ENCODE measurements at regions not wholly inside any gene's neighbourhood (a gene's known extent, or its start where the extent isn't known, plus 50 kb on each side); places are given as distances from the start of the nearest gene placed in this dataset.
"Not testable (repeated sequence)": the region's sequence is repeated elsewhere in the genome, so short reads cannot be mapped to it uniquely, and the experiment has no call there.

DNA sequence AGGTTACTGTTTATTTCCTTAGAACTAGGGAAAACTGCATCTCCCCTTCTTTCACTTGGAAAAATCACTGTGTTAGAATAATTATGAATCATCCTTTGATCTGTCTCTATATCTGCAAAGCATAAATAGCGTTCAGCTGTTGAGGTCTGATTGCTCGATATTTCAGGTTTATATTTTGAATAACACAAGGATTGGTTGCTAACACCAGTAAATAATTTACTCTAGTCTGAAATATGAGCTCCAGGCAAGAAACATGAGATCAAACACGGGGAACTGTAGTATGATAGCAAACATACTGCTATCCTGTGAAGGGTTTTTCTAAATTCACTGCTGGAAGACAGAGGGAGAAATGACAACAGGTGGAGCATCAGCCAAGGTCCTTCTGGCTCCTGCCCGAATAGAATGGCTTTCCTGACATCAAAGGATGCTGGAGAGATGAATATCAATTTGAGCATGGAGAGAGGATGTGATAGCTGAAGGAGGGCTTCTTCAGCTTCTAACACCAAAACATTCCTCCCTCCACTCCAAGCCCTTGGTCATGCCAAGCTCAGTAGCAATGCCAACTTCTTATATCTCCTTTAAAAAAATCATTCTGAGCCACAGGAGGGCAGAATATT, 450.3 kb downstream of the SHISA9 start:
- Mint-ChIP-seq H3K4me1 (ENCODE audit: low read depth) (no peaks in the 10 kb centered on the region), H3K36me3 (ENCODE audit: low read depth) (no peaks in the 10 kb centered on the region), H3K4me3 (no peak overlapping the region), H3K27me3 (ENCODE audit: low read depth) (no peaks in the 10 kb centered on the region), H3K9me3 (peaks cover 13% of the 10 kb centered on the region), H3K27ac (no peak overlapping the region)
- DNase-seq (ENCODE audit: low spot score), result no peak

DNA sequence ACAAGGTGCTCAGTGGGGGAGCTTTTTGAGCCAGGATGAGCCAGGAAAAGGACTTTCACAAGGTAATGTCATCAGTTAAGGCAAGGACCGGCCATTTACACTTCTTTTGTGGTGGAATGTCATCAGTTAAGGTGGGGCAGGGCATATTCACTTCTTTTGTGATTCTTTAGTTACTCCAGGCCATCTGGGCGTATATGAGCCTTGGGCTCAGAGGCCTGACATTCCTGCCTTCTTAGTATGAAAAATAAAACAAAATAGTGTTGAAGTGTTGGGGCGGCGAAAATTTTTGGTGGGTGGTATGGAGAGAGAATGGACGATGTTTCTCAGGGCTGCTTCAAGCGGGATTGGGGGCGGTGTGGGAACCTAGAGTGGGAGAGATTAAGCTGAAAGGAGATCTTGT, 451.4 kb downstream of the SHISA9 start:
- H3K27me3 Mint-ChIP-seq (ENCODE audit: low read depth); DNase-seq (ENCODE audit: low spot score); H3K27ac Mint-ChIP-seq; H3K4me1 Mint-ChIP-seq (ENCODE audit: low read depth); H3K36me3 Mint-ChIP-seq (ENCODE audit: low read depth); H3K4me3 Mint-ChIP-seq: not testable (repeated sequence)
- H3K9me3 Mint-ChIP-seq, result peaks cover 13% of the 10 kb centered on the region

DNA sequence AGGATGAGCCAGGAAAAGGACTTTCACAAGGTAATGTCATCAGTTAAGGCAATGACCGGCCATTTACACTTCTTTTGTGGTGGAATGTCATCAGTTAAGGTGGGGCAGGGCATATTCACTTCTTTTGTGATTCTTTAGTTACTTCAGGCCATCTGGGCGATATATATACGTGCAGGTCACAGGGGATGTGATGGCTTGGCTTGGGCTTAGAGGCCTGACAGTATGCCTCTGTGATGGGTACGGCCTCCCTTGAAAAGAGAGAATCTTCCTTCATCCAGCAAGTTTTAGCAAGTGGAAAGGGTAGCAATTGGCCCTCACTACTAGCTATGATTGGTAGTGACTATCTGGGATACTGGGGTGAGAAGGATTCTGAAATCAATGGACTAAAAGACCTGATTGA, 456.4 kb downstream of the SHISA9 start:
- not testable (repeated sequence) for H3K36me3 Mint-ChIP-seq (ENCODE audit: low read depth); H3K4me1 Mint-ChIP-seq (ENCODE audit: low read depth); H3K4me3 Mint-ChIP-seq; H3K27me3 Mint-ChIP-seq (ENCODE audit: low read depth); DNase-seq (ENCODE audit: low spot score); H3K27ac Mint-ChIP-seq
- H3K9me3 Mint-ChIP-seq, result peaks cover 36% of the 10 kb centered on the region

DNA sequence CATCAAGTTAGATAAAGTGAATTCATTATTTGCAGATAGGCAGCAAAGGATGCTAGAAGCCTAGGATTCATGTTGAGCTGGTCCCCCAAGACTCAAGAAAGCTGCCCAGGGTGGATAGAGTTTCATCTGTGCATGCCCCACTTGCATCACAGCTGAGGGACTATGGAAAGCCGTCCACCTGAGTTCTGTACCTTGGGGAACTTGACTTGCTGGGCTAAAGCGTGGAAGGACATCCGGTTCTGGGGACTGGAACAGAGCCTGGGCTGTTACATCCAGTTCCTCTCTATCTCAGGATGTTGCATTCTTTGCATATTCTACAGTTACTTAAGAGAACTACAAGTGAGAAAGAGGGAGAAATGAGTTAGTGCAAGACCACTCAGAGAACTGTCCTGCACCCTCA, 458.4 kb downstream of the SHISA9 start:
- no peaks in the 10 kb centered on the region for H3K4me1 Mint-ChIP-seq (ENCODE audit: low read depth)
- DNase-seq (ENCODE audit: low spot score), result no peak
- no peak overlapping the region for H3K4me3 Mint-ChIP-seq
- H3K9me3 Mint-ChIP-seq, result peaks cover 36% of the 10 kb centered on the region
- no peaks in the 10 kb centered on the region for H3K36me3 Mint-ChIP-seq (ENCODE audit: low read depth)
- H3K27me3 Mint-ChIP-seq (ENCODE audit: low read depth), result no peaks in the 10 kb centered on the region
- H3K27ac Mint-ChIP-seq, result no peak overlapping the region

DNA sequence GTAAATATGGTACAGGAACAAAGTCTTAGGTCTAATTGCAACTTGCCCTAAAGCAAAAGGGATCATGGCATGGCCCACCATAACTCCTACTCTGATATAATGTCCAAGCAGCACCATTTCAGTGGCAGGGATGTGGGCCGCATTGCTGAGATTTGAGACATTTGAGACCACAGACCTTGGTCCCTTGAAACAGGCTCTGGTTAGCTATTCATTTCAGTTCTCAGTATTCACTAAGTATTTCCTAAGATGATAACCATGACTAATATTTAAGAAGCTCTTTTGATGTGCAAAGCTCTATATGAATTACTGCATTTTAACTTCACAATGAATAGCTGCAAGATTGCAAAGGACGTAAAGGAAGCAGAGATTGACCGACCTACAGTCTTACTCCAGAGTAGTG, 471.0 kb downstream of the SHISA9 start:
- no peak overlapping the region for H3K27ac Mint-ChIP-seq
- no peaks in the 10 kb centered on the region for H3K36me3 Mint-ChIP-seq (ENCODE audit: low read depth)
- no peak overlapping the region for H3K4me3 Mint-ChIP-seq
- no peak for DNase-seq (ENCODE audit: low spot score)
- H3K9me3 Mint-ChIP-seq, result peaks cover 29% of the 10 kb centered on the region
- no peaks in the 10 kb centered on the region for H3K4me1 Mint-ChIP-seq (ENCODE audit: low read depth)
- H3K27me3 Mint-ChIP-seq (ENCODE audit: low read depth), result no peaks in the 10 kb centered on the region

DNA sequence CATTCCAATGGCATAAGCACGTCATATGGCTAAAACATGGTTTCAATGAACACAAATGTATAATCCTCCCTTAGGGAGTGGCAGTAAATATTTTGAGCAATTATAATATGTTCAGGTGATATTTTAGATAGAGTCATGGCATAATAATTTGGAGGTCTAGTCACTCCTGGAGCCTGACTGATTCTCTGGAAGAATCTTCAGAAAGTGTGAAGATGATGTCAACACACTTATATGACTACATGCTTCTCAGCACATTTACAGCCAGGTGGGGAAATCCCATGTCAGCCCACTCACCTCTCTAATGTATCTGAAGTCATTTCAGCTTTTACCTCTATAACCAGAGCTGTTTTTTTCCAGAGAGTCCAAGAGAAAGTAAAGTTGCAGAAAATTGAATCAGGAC, 474.8 kb downstream of the SHISA9 start:
- Mint-ChIP-seq H3K36me3 (ENCODE audit: low read depth) (no peaks in the 10 kb centered on the region), H3K9me3 (peaks cover 48% of the 10 kb centered on the region), H3K27ac (no peak overlapping the region), H3K4me3 (no peak overlapping the region), H3K27me3 (ENCODE audit: low read depth) (no peaks in the 10 kb centered on the region), H3K4me1 (ENCODE audit: low read depth) (no peaks in the 10 kb centered on the region)
- no peak for DNase-seq (ENCODE audit: low spot score)

DNA sequence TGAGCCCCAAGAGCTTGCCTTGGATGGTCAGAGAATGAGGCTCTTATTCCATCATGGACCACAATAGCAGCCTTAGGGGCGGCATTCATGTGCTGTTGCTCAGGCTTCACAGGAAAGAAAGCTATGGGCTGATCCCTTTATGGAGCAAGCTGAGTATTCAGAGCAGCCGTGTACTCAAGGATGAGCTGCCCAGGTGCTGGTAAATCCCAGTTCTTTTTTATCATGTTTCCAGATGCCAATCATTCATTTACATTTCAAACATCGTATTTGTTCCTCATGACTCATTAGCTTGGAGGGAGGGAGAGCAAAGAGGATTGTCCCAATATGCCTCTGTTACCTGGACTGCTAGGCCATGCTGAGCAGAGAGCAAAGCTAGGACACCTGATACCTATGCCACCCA, 475.7 kb downstream of the SHISA9 start:
- Mint-ChIP-seq H3K4me3 (no peak overlapping the region), H3K36me3 (ENCODE audit: low read depth) (no peaks in the 10 kb centered on the region), H3K4me1 (ENCODE audit: low read depth) (no peaks in the 10 kb centered on the region)

DNA sequence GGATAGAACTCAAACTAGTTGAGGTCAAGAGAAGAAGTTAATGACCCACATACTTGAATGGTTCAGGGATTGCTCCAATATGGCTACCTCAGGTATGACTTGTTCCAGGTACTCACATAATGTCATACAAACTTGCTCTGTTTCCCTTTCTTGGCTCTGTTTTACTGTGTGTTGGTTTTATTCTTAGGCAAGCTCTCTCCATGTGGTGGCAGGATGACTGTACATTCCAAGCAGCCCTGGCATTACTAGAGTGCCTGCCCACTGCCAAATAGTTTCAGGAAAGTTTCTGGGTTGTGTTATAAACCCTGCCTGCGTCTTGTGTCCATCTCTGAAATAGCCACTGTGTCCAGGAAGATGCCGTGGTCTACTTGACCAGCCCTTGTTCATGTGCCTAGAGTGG, 476.8 kb downstream of the SHISA9 start:
- H3K4me1 Mint-ChIP-seq (ENCODE audit: low read depth), result no peaks in the 10 kb centered on the region
- H3K27me3 Mint-ChIP-seq (ENCODE audit: low read depth), result no peaks in the 10 kb centered on the region
- H3K36me3 Mint-ChIP-seq (ENCODE audit: low read depth), result no peaks in the 10 kb centered on the region
- H3K9me3 Mint-ChIP-seq, result peaks cover 53% of the 10 kb centered on the region
- no peak overlapping the region for H3K4me3 Mint-ChIP-seq
- H3K27ac Mint-ChIP-seq, result no peak overlapping the region
- no peak for DNase-seq (ENCODE audit: low spot score)

More for the DNA sequence above, 475.7 kb downstream of the SHISA9 start:
- Mint-ChIP-seq H3K27me3 (ENCODE audit: low read depth) (no peaks in the 10 kb centered on the region), H3K27ac (no peak overlapping the region), H3K9me3 (peaks cover 52% of the 10 kb centered on the region)
- no peak for DNase-seq (ENCODE audit: low spot score)

DNA sequence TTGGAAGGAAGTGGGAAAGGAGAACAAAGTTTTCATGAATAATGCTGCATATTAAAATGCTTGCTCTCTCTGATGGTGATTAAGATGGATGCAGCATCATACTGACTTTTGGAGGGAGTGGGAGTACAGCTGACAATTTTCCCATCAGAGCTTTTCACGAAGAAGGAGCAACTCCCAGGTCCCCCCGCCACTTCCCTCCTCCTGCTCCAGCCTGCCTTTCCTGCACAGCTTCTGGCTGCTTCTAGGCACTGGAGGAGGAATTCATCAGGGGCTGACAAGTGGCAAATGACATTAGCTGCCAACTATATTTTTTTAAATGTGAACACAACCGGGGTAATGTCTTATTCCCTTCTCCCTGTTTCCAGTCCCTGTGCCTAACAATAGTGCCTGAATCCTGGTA, 477.9 kb downstream of the SHISA9 start:
- H3K9me3 Mint-ChIP-seq, result peaks cover 59% of the 10 kb centered on the region

DNA sequence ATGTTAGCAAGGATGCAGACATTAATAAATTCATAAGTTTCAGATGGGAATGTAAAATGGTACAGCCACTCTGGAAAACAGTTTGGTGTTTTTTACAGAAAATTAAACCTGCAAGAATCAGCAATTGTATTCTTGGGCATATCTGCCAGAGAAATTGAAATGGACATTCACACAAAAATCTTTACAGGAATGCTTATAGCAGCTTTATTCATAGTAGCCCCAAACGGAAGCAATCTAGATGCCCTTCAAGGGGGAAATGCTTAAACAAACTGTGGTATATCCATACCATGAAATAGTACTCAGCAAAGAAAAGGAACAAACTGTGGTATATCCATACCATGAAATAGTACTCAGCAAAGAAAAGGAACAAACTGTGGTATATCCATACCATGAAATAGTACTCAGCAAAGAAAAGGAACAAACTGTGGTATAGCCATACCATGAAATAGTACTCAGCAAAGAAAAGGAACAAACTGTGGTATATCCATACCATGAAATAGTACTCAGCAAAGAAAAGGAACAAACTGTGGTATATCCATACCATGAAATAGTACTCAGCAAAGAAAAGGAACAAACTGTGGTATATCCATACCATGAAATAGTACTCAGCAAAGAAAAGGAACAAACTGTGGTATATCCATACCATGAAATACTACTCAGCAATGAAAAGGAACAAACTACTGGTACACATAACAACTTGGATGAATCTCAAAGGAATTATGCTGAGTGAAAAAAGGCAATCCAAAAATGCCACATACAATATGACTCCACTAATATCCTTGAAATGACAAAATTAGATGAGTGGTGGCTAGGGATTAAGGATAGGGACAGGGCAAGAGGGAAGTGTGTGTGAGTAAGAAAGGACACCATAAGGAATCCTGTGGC, 484.0 kb downstream of the SHISA9 start:
- H3K27me3 Mint-ChIP-seq (ENCODE audit: low read depth); DNase-seq (ENCODE audit: low spot score); H3K36me3 Mint-ChIP-seq (ENCODE audit: low read depth); H3K27ac Mint-ChIP-seq; H3K4me1 Mint-ChIP-seq (ENCODE audit: low read depth); H3K4me3 Mint-ChIP-seq: not testable (repeated sequence)
- H3K9me3 Mint-ChIP-seq, result peaks cover 67% of the 10 kb centered on the region

More for the DNA sequence above, 477.9 kb downstream of the SHISA9 start:
- H3K36me3 Mint-ChIP-seq (ENCODE audit: low read depth), result no peaks in the 10 kb centered on the region
- DNase-seq (ENCODE audit: low spot score), result no peak
- no peaks in the 10 kb centered on the region for H3K27me3 Mint-ChIP-seq (ENCODE audit: low read depth)
- no peaks in the 10 kb centered on the region for H3K4me1 Mint-ChIP-seq (ENCODE audit: low read depth)
- H3K27ac Mint-ChIP-seq, result no peak overlapping the region
- no peak overlapping the region for H3K4me3 Mint-ChIP-seq

DNA sequence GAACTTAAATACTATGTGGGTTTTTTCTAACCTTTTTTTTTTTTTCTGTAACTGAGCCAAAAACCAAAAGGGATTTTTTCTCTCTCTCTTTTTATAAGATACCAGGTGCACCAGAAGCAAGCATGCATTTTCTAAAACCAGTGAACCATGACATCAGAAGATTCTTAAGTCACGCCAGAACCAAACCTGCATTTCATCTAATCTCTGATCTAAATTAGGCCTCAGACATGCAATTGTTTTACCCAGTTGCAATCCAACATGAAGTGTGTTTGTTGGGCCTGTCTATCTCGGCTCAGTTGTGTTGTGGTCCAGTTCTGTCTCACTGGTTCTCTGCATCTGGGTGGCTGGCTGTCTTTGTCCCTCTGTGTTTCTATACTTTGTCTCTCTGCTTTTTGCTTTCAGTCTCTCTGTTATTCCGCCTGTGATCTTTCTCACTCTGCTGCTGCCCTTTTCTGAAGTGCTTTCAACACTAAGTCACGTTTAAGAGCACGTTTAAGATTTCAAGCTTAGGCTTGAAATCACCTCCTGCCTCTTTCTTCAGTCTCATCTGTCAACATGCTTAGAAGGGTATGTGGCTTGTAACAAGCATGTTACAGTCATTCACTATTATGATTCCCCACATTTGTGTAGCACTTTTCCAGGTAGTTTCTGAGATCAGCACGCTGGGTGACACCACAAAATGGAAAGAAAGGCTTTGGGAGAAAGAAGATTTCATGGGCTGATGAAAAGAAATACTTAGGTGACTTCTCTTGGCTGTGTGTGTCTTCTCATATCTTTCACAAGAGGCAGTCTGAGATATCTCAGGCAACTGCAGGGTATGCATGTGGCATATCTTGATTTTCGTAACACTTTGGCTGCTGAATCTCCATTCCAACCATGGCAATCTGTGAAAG, 488.9 kb downstream of the SHISA9 start:
- Mint-ChIP-seq H3K27me3 (ENCODE audit: low read depth) (no peaks in the 10 kb centered on the region), H3K36me3 (ENCODE audit: low read depth) (no peaks in the 10 kb centered on the region), H3K4me3 (no peak overlapping the region), H3K27ac (no peak overlapping the region), H3K9me3 (peaks cover 45% of the 10 kb centered on the region), H3K4me1 (ENCODE audit: low read depth) (no peaks in the 10 kb centered on the region)
- DNase-seq (ENCODE audit: low spot score), result no peak

DNA sequence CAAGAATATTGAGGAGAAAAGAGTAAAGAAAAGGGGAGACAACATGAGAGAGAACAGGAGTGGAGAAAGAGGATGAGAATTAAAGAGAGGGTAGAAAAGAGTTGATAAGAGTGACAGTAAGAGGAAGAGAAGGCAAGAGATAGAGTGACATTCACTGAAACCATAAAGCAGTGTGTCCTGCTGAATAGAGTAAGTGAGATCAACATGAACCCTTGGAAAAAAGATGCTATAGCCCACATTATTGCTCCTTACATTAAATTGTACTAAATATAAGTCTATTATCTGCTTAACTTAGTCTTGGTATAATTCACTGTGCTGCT, 489.5 kb downstream of the SHISA9 start:
- no peaks in the 10 kb centered on the region for H3K27me3 Mint-ChIP-seq (ENCODE audit: low read depth)
- no peaks in the 10 kb centered on the region for H3K36me3 Mint-ChIP-seq (ENCODE audit: low read depth)
- H3K9me3 Mint-ChIP-seq, result peaks cover 45% of the 10 kb centered on the region
- no peak overlapping the region for H3K4me3 Mint-ChIP-seq
- DNase-seq (ENCODE audit: low spot score), result no peak
- H3K27ac Mint-ChIP-seq, result no peak overlapping the region
- H3K4me1 Mint-ChIP-seq (ENCODE audit: low read depth), result no peaks in the 10 kb centered on the region

DNA sequence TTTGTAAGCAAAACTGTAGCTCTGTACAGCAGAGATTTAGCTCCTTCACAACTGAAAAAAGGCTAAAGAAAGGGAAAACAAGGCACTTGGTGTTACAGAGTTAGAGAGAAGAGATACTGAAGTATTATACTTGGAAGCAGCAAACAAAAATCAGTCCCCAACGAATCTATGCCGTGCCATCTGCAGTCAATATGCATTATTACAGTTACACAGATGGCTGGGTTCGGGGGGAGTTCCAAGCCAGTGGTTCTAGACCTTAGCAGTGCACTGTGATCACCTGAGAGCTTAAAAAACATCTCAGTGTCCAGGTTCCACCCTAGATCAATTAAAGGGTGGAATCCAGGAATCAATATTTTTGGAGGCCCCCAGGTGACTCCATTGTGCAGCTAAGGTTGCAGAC, 489.9 kb downstream of the SHISA9 start:
- Mint-ChIP-seq H3K9me3 (peaks cover 41% of the 10 kb centered on the region), H3K4me1 (ENCODE audit: low read depth) (no peaks in the 10 kb centered on the region), H3K4me3 (no peak overlapping the region), H3K27ac (no peak overlapping the region), H3K36me3 (ENCODE audit: low read depth) (no peaks in the 10 kb centered on the region), H3K27me3 (ENCODE audit: low read depth) (no peaks in the 10 kb centered on the region)
- no peak for DNase-seq (ENCODE audit: low spot score)

DNA sequence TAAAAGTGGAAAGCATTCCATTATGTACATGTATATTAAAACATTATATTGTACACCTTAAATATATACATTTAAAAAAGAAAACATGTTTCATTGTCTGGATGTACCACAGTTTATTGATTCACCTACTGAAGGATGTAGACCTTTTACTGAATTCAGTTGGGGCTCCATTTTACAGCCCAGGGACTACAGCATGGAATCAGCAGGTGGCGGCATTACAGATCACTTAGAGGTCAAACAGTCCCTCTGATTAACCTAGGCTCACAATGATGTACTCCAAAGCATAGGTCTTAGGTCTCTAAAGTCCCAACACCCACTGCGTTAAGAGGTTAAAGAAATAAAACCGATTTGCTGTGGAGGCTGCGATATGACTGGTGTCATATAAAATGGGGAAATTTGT, 490.9 kb downstream of the SHISA9 start:
- H3K27me3 Mint-ChIP-seq (ENCODE audit: low read depth), result no peaks in the 10 kb centered on the region
- H3K4me3 Mint-ChIP-seq, result no peak overlapping the region
- no peaks in the 10 kb centered on the region for H3K4me1 Mint-ChIP-seq (ENCODE audit: low read depth)
- peaks cover 38% of the 10 kb centered on the region for H3K9me3 Mint-ChIP-seq
- no peaks in the 10 kb centered on the region for H3K36me3 Mint-ChIP-seq (ENCODE audit: low read depth)
- no peak for DNase-seq (ENCODE audit: low spot score)
- H3K27ac Mint-ChIP-seq, result no peak overlapping the region

Data from T-helper 2 cell treated with Interferon-gamma antibody and Interleukin-4, amounts not matched to agents 5 μg/mL and 100 μg/mL, for 36 hours (primary cell).